Right lobe of liver (tissue), 6 donors: ENCODE measurements at regions not wholly inside any gene's neighbourhood (a gene's known extent, or its start where the extent isn't known, plus 50 kb on each side); places are given as distances from the start of the nearest gene placed in this dataset.

Source experiments
- ATAC-seq, 4 donors: fragments of 200-7000 bp; cut with Tn5 transposase; one replicate each; pipeline ENCODE4 v1.9.1; 2020; ENCODE audit warnings: mild to moderate bottlenecking in 4 of 4, moderate library complexity in 4 of 4
- DNase-seq, 3 donors: peaks; one replicate each; pipeline ENCODE4 v3.0.0-alpha.2; 2020
- H3K27ac ChIP-seq, 3 donors: fragments of 200-600 bp; one replicate each; pipeline ENCODE4 v1.8.0; 2022
- H3K27me3 ChIP-seq, 2 donors: fragments of 200-600 bp; one replicate each; pipeline ENCODE4 v1.8.0; 2022
- H3K36me3 ChIP-seq, 4 donors: fragments of 200-600 bp; sonication (generic) in 1 of 4; one replicate each; pipeline versions ENCODE4 v1.5.1 to v1.8.0; 2017 to 2022; ENCODE audit warnings: control low read depth in 1 of 4
- H3K4me1 ChIP-seq, 4 donors: fragments of 200-600 bp; sonication (generic) in 1 of 4; one replicate each; pipeline versions ENCODE4 v1.5.1 to v1.8.0; 2017 to 2022; ENCODE audit warnings: control low read depth in 1 of 4
- H3K4me3 ChIP-seq, 3 donors: fragments of 200-600 bp; one replicate each; pipeline ENCODE4 v1.8.0; 2022
- H3K9me3 ChIP-seq, 4 donors: fragments of 200-600 bp; sonication (generic) in 1 of 4; one replicate each; pipeline versions ENCODE4 v1.5.1 to v1.8.0; 2017 to 2022; ENCODE audit warnings: control low read depth in 1 of 4
- POLR2A ChIP-seq: fragments of 450-650 bp; IDR thresholded peaks from one replicate; pipeline ENCODE4 v1.6.1; 2017; ENCODE audit warnings: antibody characterized with exemption, mild to moderate bottlenecking
- WGBS: methylation state at CpG from one replicate; pipeline ENCODE4 v1.1.6; 2018; ENCODE audit warnings: low coverage, low lambda C conversion rate; ENCODE audit not compliant: insufficient coverage; ENCODE audit errors: missing lambda C conversion rate; 5-methylcytosine and 5-hydroxymethylcytosine counted together
- intact Hi-C, 2 donors: fragments of 100-400 bp; cut with DNase I; formaldehyde crosslinking; loops; one replicate each; pipeline versions ENCODE4 v1.11.2 to v1.14.1; 2022
- TF ChIP-seq, protein P1 (sequence below), 4 donors: fragments of 200-600 bp in 3 of 4; fragments of 450-650 bp in 1 of 4; IDR thresholded peaks; one replicate each; pipeline versions ENCODE4 v1.5.1 to v1.8.0; 2016 to 2022; ENCODE audit warnings: antibody characterized with exemption in 4 of 4, mild to moderate bottlenecking in 2 of 4
- donor health status: DM: no; HTN: yes; CAD: no.
- donor health status: DM: no; HTN: no; CAD: no.
- donor health status: DM: no; HTN: no; CAD: no.
- donor health status: DM: no; HTN: yes; CAD: no.
- donor health status: DM: no; HTN: yes; CAD: no.

DNA sequence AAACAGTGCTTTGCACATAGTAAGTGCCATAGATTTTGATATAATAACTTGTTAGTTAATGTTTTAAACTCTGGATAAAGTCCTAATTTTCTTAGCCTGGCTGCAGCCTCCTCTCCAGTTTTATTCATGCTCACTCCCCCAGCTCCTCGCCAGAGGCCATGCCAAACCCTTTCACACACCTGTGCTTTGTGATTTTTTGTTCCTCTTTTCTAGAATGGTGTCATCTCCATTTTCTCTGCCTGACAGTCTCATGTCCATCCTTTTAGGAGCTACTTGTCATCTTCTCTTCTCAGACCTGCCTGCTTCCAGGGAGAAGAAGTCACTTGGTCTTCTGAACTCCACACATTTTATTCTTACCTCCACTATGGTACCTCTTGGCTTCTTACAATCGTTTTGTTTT is 55.8 kb upstream of the SPATA13 start:
- WGBS = 52% methylated on average over 2 of the region's 2 CpGs
- no peak for DNase-seq
- Histone ChIP-seq H3K36me3 (no peaks in the 10 kb centered on the region), H3K4me1 (peaks cover 0 to 15% (median 0%) of the 10 kb centered on the region in 4 donors), H3K27me3 (no peaks in the 10 kb centered on the region), H3K27ac (no peak overlapping the region), H3K9me3 (no peaks in the 10 kb centered on the region), H3K4me3 (no peak overlapping the region)
- ATAC-seq = no peak
- intact Hi-C loops = no loop called here
- no peak for TF ChIP-seq POLR2A
- TF ChIP-seq, protein P1, sequence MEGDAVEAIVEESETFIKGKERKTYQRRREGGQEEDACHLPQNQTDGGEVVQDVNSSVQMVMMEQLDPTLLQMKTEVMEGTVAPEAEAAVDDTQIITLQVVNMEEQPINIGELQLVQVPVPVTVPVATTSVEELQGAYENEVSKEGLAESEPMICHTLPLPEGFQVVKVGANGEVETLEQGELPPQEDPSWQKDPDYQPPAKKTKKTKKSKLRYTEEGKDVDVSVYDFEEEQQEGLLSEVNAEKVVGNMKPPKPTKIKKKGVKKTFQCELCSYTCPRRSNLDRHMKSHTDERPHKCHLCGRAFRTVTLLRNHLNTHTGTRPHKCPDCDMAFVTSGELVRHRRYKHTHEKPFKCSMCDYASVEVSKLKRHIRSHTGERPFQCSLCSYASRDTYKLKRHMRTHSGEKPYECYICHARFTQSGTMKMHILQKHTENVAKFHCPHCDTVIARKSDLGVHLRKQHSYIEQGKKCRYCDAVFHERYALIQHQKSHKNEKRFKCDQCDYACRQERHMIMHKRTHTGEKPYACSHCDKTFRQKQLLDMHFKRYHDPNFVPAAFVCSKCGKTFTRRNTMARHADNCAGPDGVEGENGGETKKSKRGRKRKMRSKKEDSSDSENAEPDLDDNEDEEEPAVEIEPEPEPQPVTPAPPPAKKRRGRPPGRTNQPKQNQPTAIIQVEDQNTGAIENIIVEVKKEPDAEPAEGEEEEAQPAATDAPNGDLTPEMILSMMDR (IDR thresholded peaks at IDR 0.05) = no peak

DNA sequence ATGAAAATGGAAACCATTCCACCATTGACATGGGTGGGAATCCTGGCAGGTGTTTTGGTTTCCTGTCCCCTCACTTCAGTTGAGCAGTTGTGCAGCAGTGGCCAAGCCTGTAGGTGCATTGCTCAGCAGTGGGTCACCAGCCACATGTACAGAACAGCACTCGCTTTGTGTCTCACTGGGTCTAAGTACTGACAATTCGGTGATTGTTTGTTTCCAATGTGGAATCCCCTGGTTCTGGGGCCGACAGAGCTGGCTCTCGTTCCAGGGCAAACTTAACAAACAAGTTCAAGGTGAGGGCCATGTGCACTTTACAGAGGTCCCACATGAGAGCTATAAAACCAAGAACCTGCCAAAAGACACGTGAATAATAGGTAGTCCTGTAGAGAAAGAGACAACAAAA is 54.1 kb upstream of the SPATA13 start:
- Histone ChIP-seq H3K27me3 (no peaks in the 10 kb centered on the region), H3K27ac (peak overlapping the region in 1 of 3 donors; percentile 69), H3K4me1 (peaks cover 0 to 15% (median 0%) of the 10 kb centered on the region in 4 donors), H3K9me3 (no peaks in the 10 kb centered on the region), H3K4me3 (no peak overlapping the region), H3K36me3 (no peaks in the 10 kb centered on the region)
- ATAC-seq = peak; percentile 13 to 93 (median 84)
- intact Hi-C loops = no loop called here
- 57% methylated on average over 5 of the region's 5 CpGs for WGBS
- TF ChIP-seq, protein P1 (IDR thresholded peaks at IDR 0.05) = no peak
- no peak for TF ChIP-seq POLR2A
- DNase-seq = peak in 2 of 3 donors; percentile 63 to 78

DNA sequence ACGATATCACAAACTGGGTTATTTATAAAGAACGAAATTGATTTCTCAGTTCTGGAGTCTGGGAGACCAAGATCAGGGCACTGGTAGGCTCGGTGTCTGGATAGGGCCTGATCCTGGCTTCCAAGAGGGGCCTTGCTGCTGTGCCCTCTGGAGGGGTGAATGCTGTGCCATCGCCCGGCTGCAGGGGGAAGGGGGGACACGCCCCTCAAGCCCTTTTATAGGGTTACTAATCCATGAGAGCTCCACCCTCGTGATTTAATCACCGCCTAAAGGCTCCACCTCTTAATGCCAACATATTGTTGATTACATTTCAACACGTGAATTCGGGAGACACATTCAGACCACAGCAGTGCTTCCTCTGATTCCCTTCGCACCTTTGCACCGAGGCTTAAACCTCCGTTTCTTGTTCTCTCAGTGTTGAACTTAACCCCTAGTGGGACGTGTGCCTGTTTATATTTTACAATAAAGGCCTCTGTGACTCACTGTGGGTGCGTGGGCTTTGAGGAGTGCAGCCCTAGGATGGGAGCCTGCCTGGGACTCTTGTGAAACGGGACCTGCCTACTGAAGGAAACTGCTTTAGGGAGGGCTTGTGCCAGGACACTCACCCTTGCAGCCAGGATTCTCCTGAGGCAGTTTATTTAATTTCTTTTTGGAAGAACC is 52.4 kb upstream of the SPATA13 start:
- Histone ChIP-seq H3K4me1 (peaks cover 0 to 15% (median 0%) of the 10 kb centered on the region in 4 donors), H3K4me3 (no peak overlapping the region), H3K36me3 (no peaks in the 10 kb centered on the region), H3K27me3 (no peaks in the 10 kb centered on the region), H3K27ac (no peak overlapping the region), H3K9me3 (no peaks in the 10 kb centered on the region)
- TF ChIP-seq, protein P1 (IDR thresholded peaks at IDR 0.05) = no peak
- no peak for TF ChIP-seq POLR2A
- no peak for ATAC-seq
- DNase-seq = no peak
- intact Hi-C loops = no loop called here
- 81% methylated on average over 12 of the region's 16 CpGs for WGBS

DNA sequence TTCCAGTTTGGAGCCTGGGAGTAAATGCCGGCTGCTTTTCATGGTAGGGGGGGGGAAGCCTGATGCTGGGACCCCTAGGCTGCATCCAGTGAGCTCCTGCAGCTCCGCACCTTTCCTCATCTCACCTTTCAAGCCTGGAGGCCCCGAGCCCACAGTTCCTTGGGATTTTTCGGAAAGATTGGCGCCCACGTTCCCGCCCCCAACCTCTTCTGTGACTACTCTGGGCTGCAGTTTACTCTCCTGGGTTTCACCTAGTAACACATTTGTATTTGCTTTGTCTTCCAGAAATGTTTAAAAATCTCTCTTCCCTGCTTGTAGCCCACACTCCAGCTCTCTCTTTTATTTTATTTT is 51.9 kb upstream of the SPATA13 start:
- no peak for ATAC-seq
- Histone ChIP-seq H3K4me1 (peaks cover 0 to 15% (median 0%) of the 10 kb centered on the region in 4 donors), H3K9me3 (no peaks in the 10 kb centered on the region), H3K27me3 (no peaks in the 10 kb centered on the region), H3K36me3 (no peaks in the 10 kb centered on the region), H3K4me3 (no peak overlapping the region), H3K27ac (no peak overlapping the region)
- TF ChIP-seq POLR2A = no peak
- TF ChIP-seq, protein P1 (IDR thresholded peaks at IDR 0.05) = no peak
- no peak for DNase-seq
- intact Hi-C loops = no loop called here
- 100% methylated on average over 2 of the region's 7 CpGs for WGBS
